ENCODE measurements at regions not wholly inside any gene's neighbourhood (a gene's known extent, or its start where the extent isn't known, plus 50 kb on each side); places are given as distances from the start of the nearest gene placed in this dataset.
"Not testable (repeated sequence)": the region's sequence is repeated elsewhere in the genome, so short reads cannot be mapped to it uniquely, and the experiment has no call there.

DNA sequence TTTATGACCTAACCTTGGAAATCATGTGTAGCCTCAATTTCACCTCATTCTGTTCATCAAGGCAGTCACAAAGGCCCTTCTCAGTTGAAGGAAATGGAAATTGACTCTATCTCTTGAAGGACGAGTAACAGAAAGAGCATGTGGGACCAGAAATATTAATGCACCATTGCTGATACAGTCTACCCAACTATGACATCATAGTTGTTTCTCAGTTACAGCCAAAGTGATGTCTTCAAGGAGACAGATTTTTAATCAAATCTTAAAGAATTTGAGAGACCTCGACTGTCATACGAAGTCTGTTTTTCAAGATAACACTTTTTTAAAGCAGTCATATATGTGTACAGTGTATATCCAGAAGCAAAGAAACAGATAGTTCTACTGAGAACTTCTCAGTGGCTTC lies 335.7 kb upstream of the PHF14 start:
- Histone ChIP-seq H3K36me3 (no peaks in the 10 kb centered on the region), H3K4me3 (no peak overlapping the region), H3K27me3 (no peaks in the 10 kb centered on the region), H3K4me1 (no peaks in the 10 kb centered on the region), H3K9me3 (no peaks in the 10 kb centered on the region), H3K27ac (no peak overlapping the region)
- DNase-seq (no peak), ATAC-seq (ENCODE audit: low FRiP score in 2 of 2) (no peak)
- TF ChIP-seq, protein P1, sequence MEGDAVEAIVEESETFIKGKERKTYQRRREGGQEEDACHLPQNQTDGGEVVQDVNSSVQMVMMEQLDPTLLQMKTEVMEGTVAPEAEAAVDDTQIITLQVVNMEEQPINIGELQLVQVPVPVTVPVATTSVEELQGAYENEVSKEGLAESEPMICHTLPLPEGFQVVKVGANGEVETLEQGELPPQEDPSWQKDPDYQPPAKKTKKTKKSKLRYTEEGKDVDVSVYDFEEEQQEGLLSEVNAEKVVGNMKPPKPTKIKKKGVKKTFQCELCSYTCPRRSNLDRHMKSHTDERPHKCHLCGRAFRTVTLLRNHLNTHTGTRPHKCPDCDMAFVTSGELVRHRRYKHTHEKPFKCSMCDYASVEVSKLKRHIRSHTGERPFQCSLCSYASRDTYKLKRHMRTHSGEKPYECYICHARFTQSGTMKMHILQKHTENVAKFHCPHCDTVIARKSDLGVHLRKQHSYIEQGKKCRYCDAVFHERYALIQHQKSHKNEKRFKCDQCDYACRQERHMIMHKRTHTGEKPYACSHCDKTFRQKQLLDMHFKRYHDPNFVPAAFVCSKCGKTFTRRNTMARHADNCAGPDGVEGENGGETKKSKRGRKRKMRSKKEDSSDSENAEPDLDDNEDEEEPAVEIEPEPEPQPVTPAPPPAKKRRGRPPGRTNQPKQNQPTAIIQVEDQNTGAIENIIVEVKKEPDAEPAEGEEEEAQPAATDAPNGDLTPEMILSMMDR (IDR thresholded peaks at IDR 0.05): no peak
- TF ChIP-seq POLR2AphosphoS5 (IDR thresholded peaks at IDR 0.05) (no peak), POLR2A (IDR thresholded peaks at IDR 0.05) (no peak), EP300 (IDR thresholded peaks at IDR 0.05) (no peak)
- 72 to 83% methylated on average over 3 of the region's 3 CpGs for WGBS, 2 donors

DNA sequence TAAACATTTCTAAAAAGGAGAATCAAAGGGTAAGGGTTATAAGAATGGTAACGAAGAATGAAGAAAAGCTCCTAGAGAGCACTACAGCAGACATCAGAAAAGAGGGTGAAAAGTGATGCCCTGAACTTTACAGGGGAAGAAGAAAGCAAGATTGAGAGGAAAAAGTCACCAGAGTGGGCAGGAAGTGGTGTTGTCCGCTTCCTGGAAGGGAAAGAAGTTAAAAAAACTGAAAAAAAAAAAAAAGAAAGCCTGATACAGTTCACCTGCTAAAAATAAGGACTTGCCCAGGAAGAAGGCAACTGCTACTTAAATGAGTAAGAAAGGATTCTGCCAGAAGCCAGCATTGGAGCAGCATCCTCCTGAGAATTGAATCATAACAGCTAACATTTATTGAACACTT lies 330.1 kb upstream of the PHF14 start:
- ATAC-seq (ENCODE audit: low FRiP score in 2 of 2) (no peak), DNase-seq (no peak)
- Histone ChIP-seq H3K4me3 (no peak overlapping the region), H3K27ac (no peak overlapping the region), H3K36me3 (no peaks in the 10 kb centered on the region), H3K9me3 (no peaks in the 10 kb centered on the region), H3K27me3 (no peaks in the 10 kb centered on the region), H3K4me1 (no peaks in the 10 kb centered on the region)
- TF ChIP-seq POLR2AphosphoS5 (IDR thresholded peaks at IDR 0.05) (no peak), EP300 (IDR thresholded peaks at IDR 0.05) (no peak), POLR2A (IDR thresholded peaks at IDR 0.05) (no peak)
- TF ChIP-seq, protein P1 (IDR thresholded peaks at IDR 0.05): no peak
- WGBS, 2 donors: 56 to 58% methylated on average over 2 of the region's 2 CpGs

DNA sequence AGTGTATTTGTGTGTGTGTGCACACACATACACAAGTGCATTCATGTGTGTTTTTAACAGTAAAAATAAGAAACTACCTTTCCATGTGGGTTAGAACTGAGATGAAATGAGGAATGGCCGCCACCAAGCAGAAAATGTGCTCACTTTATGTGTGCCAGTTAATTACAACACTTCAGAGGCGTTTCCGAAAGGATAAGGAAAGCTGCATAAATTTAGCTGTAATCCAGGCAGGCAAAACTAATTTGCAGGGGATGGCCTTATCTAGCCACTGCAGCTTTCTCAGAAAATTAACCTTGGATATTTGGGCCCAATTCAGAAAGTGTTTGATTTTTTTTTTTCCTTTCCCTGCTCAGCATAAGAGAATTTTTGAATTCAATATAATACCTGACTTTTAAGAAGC lies 328.8 kb upstream of the PHF14 start:
- H3K27ac ChIP-seq: no peak overlapping the region
- 77 to 81% methylated on average over 3 of the region's 3 CpGs for WGBS, 2 donors
- no peak for TF ChIP-seq EP300 (IDR thresholded peaks at IDR 0.05)
- TF ChIP-seq, protein P1 (IDR thresholded peaks at IDR 0.05): no peak
- TF ChIP-seq POLR2AphosphoS5 (IDR thresholded peaks at IDR 0.05): no peak
- no peak for TF ChIP-seq POLR2A (IDR thresholded peaks at IDR 0.05)
- H3K4me1 ChIP-seq: no peaks in the 10 kb centered on the region
- H3K4me3 ChIP-seq: no peak overlapping the region
- ATAC-seq (ENCODE audit: low FRiP score in 2 of 2) (no peak), DNase-seq (no peak)
- no peaks in the 10 kb centered on the region for H3K36me3 ChIP-seq
- H3K9me3 ChIP-seq: no peaks in the 10 kb centered on the region
- no peaks in the 10 kb centered on the region for H3K27me3 ChIP-seq

DNA sequence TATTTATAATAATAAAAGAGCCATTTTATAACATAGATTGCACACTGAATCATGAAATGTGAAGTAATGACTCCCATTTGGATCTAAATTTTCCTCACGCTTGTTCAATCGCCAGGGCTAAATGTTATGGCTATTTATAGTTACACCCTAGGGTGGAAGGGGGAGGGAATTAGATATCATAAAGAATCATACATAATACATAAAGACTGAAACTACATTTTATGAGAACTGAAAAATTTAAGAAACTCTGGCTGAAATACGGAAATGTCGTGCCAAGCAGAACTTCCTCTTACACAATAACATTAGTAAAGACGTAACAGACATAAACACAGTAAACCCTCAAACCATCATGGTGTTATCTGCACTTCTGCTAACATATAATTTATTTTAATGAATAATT lies 327.5 kb upstream of the PHF14 start:
- DNase-seq (no peak), ATAC-seq (ENCODE audit: low FRiP score in 2 of 2) (no peak)
- no peak overlapping the region for H3K27ac ChIP-seq
- 39 to 45% methylated on average over 5 of the region's 5 CpGs for WGBS, 2 donors
- no peaks in the 10 kb centered on the region for H3K4me1 ChIP-seq
- H3K27me3 ChIP-seq: no peaks in the 10 kb centered on the region
- H3K4me3 ChIP-seq: no peak overlapping the region
- TF ChIP-seq, protein P1 (IDR thresholded peaks at IDR 0.05): no peak
- TF ChIP-seq EP300 (IDR thresholded peaks at IDR 0.05) (no peak), POLR2A (IDR thresholded peaks at IDR 0.05) (no peak), POLR2AphosphoS5 (IDR thresholded peaks at IDR 0.05) (no peak)
- H3K36me3 ChIP-seq: no peaks in the 10 kb centered on the region
- H3K9me3 ChIP-seq: no peaks in the 10 kb centered on the region

DNA sequence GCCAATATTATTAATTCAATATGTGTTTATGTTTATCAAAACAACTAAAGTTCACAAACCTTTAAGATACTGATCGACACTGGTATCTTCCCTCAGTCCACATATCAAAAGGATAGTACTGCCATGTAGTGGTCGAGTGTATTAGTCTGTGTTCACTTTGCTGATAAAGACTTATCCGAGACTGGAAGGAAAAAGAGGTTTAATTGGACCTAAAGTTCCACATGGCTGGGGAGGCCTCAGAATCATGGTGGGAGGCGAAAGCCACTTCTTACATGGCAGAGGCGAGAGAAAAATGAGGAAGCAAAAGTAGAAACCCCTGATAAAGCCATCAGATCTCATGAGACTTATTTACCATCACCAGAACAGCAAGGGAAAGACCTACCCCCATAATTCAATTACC lies 325.4 kb upstream of the PHF14 start:
- WGBS, 2 donors: 82 to 84% methylated on average over 5 of the region's 5 CpGs
- DNase-seq: no peak
- H3K9me3 ChIP-seq: no peaks in the 10 kb centered on the region
- no peak for TF ChIP-seq POLR2AphosphoS5 (IDR thresholded peaks at IDR 0.05)
- no peak for TF ChIP-seq EP300 (IDR thresholded peaks at IDR 0.05)
- TF ChIP-seq, protein P1 (IDR thresholded peaks at IDR 0.05): no peak
- TF ChIP-seq POLR2A (IDR thresholded peaks at IDR 0.05): no peak
- no peak overlapping the region for H3K4me3 ChIP-seq
- H3K36me3 ChIP-seq: no peaks in the 10 kb centered on the region
- no peak for ATAC-seq (ENCODE audit: low FRiP score in 2 of 2)
- no peaks in the 10 kb centered on the region for H3K27me3 ChIP-seq
- no peak overlapping the region for H3K27ac ChIP-seq
- no peaks in the 10 kb centered on the region for H3K4me1 ChIP-seq

DNA sequence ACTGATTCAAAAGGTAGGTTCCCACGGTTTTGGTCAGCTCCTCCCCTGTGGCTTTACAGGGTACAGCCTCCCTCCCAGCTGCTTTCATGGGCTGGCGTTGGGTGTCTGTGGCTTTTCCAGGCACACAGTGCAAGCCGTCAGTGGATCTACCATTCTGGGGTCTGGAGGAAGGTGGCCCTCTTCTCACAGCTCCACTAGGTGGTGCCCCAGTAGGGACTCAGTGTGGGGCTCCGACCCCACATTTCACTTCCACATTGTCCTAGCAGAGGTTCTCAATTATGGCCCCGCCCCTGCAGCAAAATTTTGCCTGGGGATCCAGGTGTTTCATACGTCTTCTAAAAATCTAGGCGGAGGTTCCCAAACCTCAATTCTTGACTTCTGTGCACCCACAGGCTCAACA lies 324.6 kb upstream of the PHF14 start:
- not testable (repeated sequence) for H3K4me3 ChIP-seq; H3K4me1 ChIP-seq; ATAC-seq (ENCODE audit: low FRiP score in 2 of 2); H3K36me3 ChIP-seq; H3K27ac ChIP-seq; H3K9me3 ChIP-seq; H3K27me3 ChIP-seq; DNase-seq
- 82 to 86% methylated on average over 6 to 7 of the region's 7 CpGs for WGBS, 2 donors

Data from upper lobe of left lung (tissue), 6 donors.